ENCODE measurements at regions not wholly inside any gene's neighbourhood (a gene's known extent, or its start where the extent isn't known, plus 50 kb on each side); places are given as distances from the start of the nearest gene placed in this dataset.

- Histone ChIP-seq H4K91ac (replicated peaks; ENCODE audit: insufficient read length, low read length) (no peak overlapping the region), H3K4me1 (replicated peaks in 1 of 4; ENCODE audit: control insufficient read depth in 3 of 4, insufficient read depth in 4 of 4, low read length in 3 of 4) (peaks cover 0 to 1% (median under 1%) of the 10 kb centered on the region in 4 experiments; a peak in 2 of 7 replicates), H3K56ac (replicated peaks; ENCODE audit: insufficient read length, low read depth, low read length) (no peak overlapping the region), H2BK120ac (replicated peaks; ENCODE audit: low read depth, low read length) (no peak overlapping the region), H3K9me3 (ENCODE audit: insufficient read depth in 2 of 2, low read depth in 1 of 2, low read length in 1 of 2) (peaks cover 0 to 3% of the 10 kb centered on the region in 2 experiments; a peak in 1 of 4 replicates), H2BK5ac (ENCODE audit: low read depth, low read length) (no peak overlapping the region), H3K23me2 (ENCODE audit: low read depth, low read length) (no peaks in the 10 kb centered on the region), H3K18ac (ENCODE audit: extremely low read depth, low read length) (no peak overlapping the region), H3K79me2 (ENCODE audit: control insufficient read depth in 1 of 2, insufficient read depth in 2 of 2, low read length in 2 of 2) (no peaks in the 10 kb centered on the region), H2BK12ac (ENCODE audit: low read depth, low read length) (no peak overlapping the region), H3K36me3 (ENCODE audit: control insufficient read depth in 2 of 4, insufficient read depth in 4 of 4, low read length in 3 of 4) (no peaks in the 10 kb centered on the region), H3K27ac (ENCODE audit: low read depth, low read length) (no peak overlapping the region), H2AFZ (ENCODE audit: low read length) (no peak overlapping the region), H2BK20ac (ENCODE audit: low read length) (no peak overlapping the region), H3K4me3 (ENCODE audit: extremely low read depth in 1 of 4, insufficient read depth in 2 of 4, low read depth in 3 of 4, low read length in 4 of 4) (no peak overlapping the region), H3K4me2 (ENCODE audit: insufficient read depth in 1 of 2, low read depth in 2 of 2, low read length in 2 of 2) (no peak overlapping the region), H3K4ac (replicated peaks; ENCODE audit: insufficient read length, low read depth, low read length) (no peak overlapping the region), H2BK15ac (ENCODE audit: low read length) (no peak overlapping the region), H3K9ac (replicated peaks in 1 of 4; ENCODE audit: extremely low read depth in 1 of 4, low read depth in 3 of 4, low read length in 3 of 4) (no peak overlapping the region), H3K14ac (ENCODE audit: insufficient read length) (no peak overlapping the region), H2AK5ac (ENCODE audit: low read depth, low read length) (no peak overlapping the region), H3K23ac (ENCODE audit: insufficient read length) (no peak overlapping the region), H3K27me3 (replicated peaks in 1 of 4; ENCODE audit: control insufficient read depth in 3 of 4, extremely low read depth in 1 of 4, insufficient read depth in 3 of 4, low read length in 3 of 4) (no peaks in the 10 kb centered on the region), H4K20me1 (replicated peaks in 1 of 2; ENCODE audit: control insufficient read depth in 1 of 2, insufficient read depth in 2 of 2, low read length in 2 of 2) (no peaks in the 10 kb centered on the region), H3K79me1 (ENCODE audit: low read depth, low read length) (no peaks in the 10 kb centered on the region), H4K8ac (ENCODE audit: extremely low read depth, insufficient read depth, low read length) (no peak overlapping the region), H4K5ac (ENCODE audit: insufficient read length, low read depth, low read length) (no peak overlapping the region)
- DNase-seq (ENCODE audit: low read depth in 1 of 2, low spot score in 2 of 2), result no peak
- 86% methylated on average over 5 of the region's 5 CpGs; no CpG with 5 or more reads in 1 of the 2 experiments for WGBS, 2 experiments (ENCODE audit: extremely low coverage in 1 of 2, insufficient coverage in 1 of 2, insufficient read length in 1 of 2, insufficient replicate concordance in 2 of 2, low coverage in 1 of 2, low lambda C conversion rate in 2 of 2, missing lambda C conversion rate in 1 of 2)
- no peak for FAIRE-seq
- POLR2A ChIA-PET (ENCODE audit: partially characterized antibody), result no interaction called here
- CTCF ChIA-PET (ENCODE audit: partially characterized antibody), result interaction anchor here (1.0 to 1.2 kb wide), 2 partner anchors 18 to 116 kb away, joined by 3 to 4 read pairs; no protein-coding TSS in a partner anchor
- no peak for TF ChIP-seq BACH1 (IDR thresholded peaks at IDR 0.05; ENCODE audit: low read length)
- no peak for TF ChIP-seq RFX5 (IDR thresholded peaks at IDR 0.05; ENCODE audit: borderline replicate concordance, low read depth, low read length)
- TF ChIP-seq ATF3 (IDR thresholded peaks at IDR 0.05; ENCODE audit: insufficient read depth, low read depth, low read length), result no peak
- TF ChIP-seq TAF1 (IDR thresholded peaks at IDR 0.05; ENCODE audit: low read depth, low read length), result no peak
- TF ChIP-seq E2F6 (IDR thresholded peaks at IDR 0.05), result no peak
Measured at GRCh38 chr5:103340717-103341388, 82.3 kb downstream of the MACIR start.
